Lower leg skin (tissue), 3 donors: ENCODE measurements at regions not wholly inside any gene's neighbourhood (a gene's known extent, or its start where the extent isn't known, plus 50 kb on each side); places are given as distances from the start of the nearest gene placed in this dataset.

Source experiments
- POLR2A ChIP-seq, 2 donors: fragments of 450-650 bp; IDR thresholded peaks; one replicate each; pipeline ENCODE4 v1.6.1; 2016 to 2017; ENCODE audit warnings: antibody characterized with exemption in 2 of 2, mild to moderate bottlenecking in 1 of 2, moderate library complexity in 1 of 2
- TF ChIP-seq, protein P1 (sequence below), 3 donors: fragments of 450-650 bp; IDR thresholded peaks; one replicate each; pipeline ENCODE4 v1.5.1; 2016; ENCODE audit warnings: antibody characterized with exemption in 3 of 3, mild to moderate bottlenecking in 3 of 3, moderate library complexity in 2 of 3

DNA sequence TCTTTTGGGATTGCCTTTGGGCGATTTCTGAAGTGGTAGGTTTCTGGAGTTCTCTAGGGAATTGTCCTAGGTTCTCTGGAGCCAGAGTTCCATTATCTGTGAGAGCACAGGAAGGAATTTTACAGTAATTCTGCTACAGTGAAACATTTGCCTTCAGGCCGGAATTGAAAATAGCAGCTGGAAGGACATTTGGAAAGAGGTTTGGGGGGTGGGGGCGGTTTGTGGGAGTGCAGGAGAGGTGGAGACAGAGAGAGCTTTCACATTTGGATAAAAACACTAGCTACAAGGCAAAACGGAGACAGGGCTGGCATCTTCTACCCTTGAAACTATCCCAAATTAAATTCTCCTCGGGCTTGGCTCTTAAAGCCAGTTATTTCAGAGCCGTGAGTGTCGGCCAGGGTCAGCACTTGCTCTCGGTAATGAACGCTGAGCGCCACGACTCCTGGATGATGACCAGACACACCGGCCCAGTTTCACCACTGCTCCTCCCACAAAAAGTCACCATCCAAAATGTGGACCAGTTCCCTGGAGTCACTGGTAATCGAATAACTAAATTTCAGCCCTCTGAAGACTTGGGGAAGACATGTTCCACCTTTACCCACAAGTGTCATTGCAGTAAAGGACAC is 67.7 kb upstream of the TANC2 start:
- TF ChIP-seq, protein P1, sequence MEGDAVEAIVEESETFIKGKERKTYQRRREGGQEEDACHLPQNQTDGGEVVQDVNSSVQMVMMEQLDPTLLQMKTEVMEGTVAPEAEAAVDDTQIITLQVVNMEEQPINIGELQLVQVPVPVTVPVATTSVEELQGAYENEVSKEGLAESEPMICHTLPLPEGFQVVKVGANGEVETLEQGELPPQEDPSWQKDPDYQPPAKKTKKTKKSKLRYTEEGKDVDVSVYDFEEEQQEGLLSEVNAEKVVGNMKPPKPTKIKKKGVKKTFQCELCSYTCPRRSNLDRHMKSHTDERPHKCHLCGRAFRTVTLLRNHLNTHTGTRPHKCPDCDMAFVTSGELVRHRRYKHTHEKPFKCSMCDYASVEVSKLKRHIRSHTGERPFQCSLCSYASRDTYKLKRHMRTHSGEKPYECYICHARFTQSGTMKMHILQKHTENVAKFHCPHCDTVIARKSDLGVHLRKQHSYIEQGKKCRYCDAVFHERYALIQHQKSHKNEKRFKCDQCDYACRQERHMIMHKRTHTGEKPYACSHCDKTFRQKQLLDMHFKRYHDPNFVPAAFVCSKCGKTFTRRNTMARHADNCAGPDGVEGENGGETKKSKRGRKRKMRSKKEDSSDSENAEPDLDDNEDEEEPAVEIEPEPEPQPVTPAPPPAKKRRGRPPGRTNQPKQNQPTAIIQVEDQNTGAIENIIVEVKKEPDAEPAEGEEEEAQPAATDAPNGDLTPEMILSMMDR (IDR thresholded peaks at IDR 0.05) = no peak
- no peak for TF ChIP-seq POLR2A (IDR thresholded peaks at IDR 0.05)
